ENCODE measurements at regions not wholly inside any gene's neighbourhood (a gene's known extent, or its start where the extent isn't known, plus 50 kb on each side); places are given as distances from the start of the nearest gene placed in this dataset.

DNA sequence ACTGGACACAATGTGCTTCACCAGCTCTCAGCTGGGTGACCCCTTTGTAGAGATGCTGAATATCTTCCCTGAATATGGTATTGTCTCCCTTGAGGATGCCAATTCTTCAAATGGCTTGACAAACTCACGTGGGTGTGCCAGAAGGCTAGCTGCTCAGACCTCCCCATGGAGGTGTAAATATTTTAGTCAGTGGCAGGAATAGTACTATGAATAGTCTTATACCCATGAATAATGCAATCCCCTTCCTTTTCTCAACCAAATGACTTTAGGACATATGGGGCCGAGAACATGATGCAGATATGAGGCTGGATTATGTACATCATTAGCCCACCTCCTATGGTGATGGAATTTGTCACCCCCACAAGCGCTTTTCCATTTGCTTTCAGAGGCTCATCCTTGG is 401.8 kb downstream of the ADRA2A start:
- no peak for TF ChIP-seq EZH2 (IDR thresholded peaks at IDR 0.05; ENCODE audit: borderline replicate concordance, insufficient read depth, low read depth, low read length, poor library complexity, severe bottlenecking)
- TF ChIP-seq, protein P1, sequence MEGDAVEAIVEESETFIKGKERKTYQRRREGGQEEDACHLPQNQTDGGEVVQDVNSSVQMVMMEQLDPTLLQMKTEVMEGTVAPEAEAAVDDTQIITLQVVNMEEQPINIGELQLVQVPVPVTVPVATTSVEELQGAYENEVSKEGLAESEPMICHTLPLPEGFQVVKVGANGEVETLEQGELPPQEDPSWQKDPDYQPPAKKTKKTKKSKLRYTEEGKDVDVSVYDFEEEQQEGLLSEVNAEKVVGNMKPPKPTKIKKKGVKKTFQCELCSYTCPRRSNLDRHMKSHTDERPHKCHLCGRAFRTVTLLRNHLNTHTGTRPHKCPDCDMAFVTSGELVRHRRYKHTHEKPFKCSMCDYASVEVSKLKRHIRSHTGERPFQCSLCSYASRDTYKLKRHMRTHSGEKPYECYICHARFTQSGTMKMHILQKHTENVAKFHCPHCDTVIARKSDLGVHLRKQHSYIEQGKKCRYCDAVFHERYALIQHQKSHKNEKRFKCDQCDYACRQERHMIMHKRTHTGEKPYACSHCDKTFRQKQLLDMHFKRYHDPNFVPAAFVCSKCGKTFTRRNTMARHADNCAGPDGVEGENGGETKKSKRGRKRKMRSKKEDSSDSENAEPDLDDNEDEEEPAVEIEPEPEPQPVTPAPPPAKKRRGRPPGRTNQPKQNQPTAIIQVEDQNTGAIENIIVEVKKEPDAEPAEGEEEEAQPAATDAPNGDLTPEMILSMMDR (IDR thresholded peaks at IDR 0.05) = no peak
- Histone ChIP-seq H3K79me2 (ENCODE audit: control insufficient read depth, insufficient read depth, low read length) (no peaks in the 10 kb centered on the region), H3K9ac (ENCODE audit: low read length) (no peak overlapping the region), H3K4me3 (ENCODE audit: control extremely low read depth in 1 of 5, extremely low read depth in 1 of 5, insufficient read depth in 1 of 5, low read depth in 2 of 5, low read length in 4 of 5) (no peak overlapping the region), H3K4me1 (ENCODE audit: control insufficient read depth in 2 of 2, insufficient read depth in 2 of 2, low read length in 2 of 2) (no peaks in the 10 kb centered on the region), H3K4me2 (replicated peaks; ENCODE audit: low read depth, low read length, poor library complexity, severe bottlenecking) (no peak overlapping the region), H2AFZ (ENCODE audit: insufficient read depth, low read depth, low read length, poor library complexity, severe bottlenecking) (no peak overlapping the region), H4K20me1 (ENCODE audit: control insufficient read depth, insufficient read depth, low read length, poor library complexity, severe bottlenecking) (no peaks in the 10 kb centered on the region), H3K36me3 (replicated peaks in 1 of 2; ENCODE audit: control extremely low read depth in 1 of 2, control insufficient read depth in 1 of 2, extremely low read depth in 1 of 2, insufficient read depth in 2 of 2, low read length in 1 of 2) (no peaks in the 10 kb centered on the region), H3K27me3 (replicated peaks in 1 of 4; ENCODE audit: control extremely low read depth in 1 of 4, control insufficient read depth in 3 of 4, insufficient read depth in 4 of 4, low read length in 3 of 4) (no peaks in the 10 kb centered on the region), H3K27ac (ENCODE audit: low read length in 2 of 2) (no peak overlapping the region), H3K9me3 (ENCODE audit: control extremely low read depth in 1 of 3, control insufficient read depth in 2 of 3, insufficient read depth in 1 of 3, low read length in 2 of 3) (no peaks in the 10 kb centered on the region)
- no peak overlapping the region for H3K27ac Mint-ChIP-seq
- ChIA-PET CTCF (no interaction called here), POLR2A (no interaction called here)
- H3K4me3 Mint-ChIP-seq = no peak overlapping the region
- peaks cover 7% of the 10 kb centered on the region for H3K27me3 Mint-ChIP-seq
- no peaks in the 10 kb centered on the region for H3K9me3 Mint-ChIP-seq (ENCODE audit: insufficient read depth)
- DNase-seq (no peak), ATAC-seq (ENCODE audit: low read depth) (no peak)
- no peaks in the 10 kb centered on the region for H3K4me1 Mint-ChIP-seq
- intact Hi-C loops (cut with micrococcal nuclease) = no loop called here
- no CpG with 5 or more reads among the region's 3 CpGs for WGBS (ENCODE audit: insufficient coverage)

DNA sequence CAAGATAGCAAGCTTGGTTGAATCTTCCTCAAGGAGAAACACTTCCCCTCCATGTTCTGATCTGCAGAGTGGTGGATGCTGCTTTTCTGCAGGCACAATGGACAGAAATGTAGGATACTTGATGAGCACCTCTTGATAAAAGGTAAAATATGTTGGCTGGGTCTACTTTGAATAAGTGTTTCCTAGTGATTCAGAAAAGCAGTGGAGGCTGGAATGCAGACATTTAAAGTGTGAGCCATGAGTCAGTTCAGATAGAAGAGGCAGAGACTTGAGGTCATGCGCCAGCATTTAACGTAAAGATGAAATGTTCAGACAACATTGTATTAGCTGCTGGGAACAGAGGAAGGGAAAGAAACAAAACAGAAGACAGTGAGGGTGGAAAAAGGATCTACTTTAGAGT is 403.1 kb downstream of the ADRA2A start:
- POLR2A ChIA-PET = no interaction called here
- H3K4me2 ChIP-seq (replicated peaks; ENCODE audit: low read depth, low read length, poor library complexity, severe bottlenecking) = no peak overlapping the region

More for the DNA sequence above, 403.1 kb downstream of the ADRA2A start:
- no peak overlapping the region for H3K9ac ChIP-seq (ENCODE audit: low read length)
- no peaks in the 10 kb centered on the region for H4K20me1 ChIP-seq (ENCODE audit: control insufficient read depth, insufficient read depth, low read length, poor library complexity, severe bottlenecking)
- H3K27me3 ChIP-seq (replicated peaks in 1 of 4; ENCODE audit: control extremely low read depth in 1 of 4, control insufficient read depth in 3 of 4, insufficient read depth in 4 of 4, low read length in 3 of 4) = no peaks in the 10 kb centered on the region
- H3K9me3 Mint-ChIP-seq (ENCODE audit: insufficient read depth) = no peaks in the 10 kb centered on the region
- no peaks in the 10 kb centered on the region for H3K36me3 ChIP-seq (replicated peaks in 1 of 2; ENCODE audit: control extremely low read depth in 1 of 2, control insufficient read depth in 1 of 2, extremely low read depth in 1 of 2, insufficient read depth in 2 of 2, low read length in 1 of 2)
- DNase-seq (no peak), ATAC-seq (ENCODE audit: low read depth) (no peak)
- peaks cover 7% of the 10 kb centered on the region for H3K27me3 Mint-ChIP-seq
- CTCF ChIA-PET = no interaction called here
- TF ChIP-seq, protein P1 (IDR thresholded peaks at IDR 0.05) = no peak
- no peak for TF ChIP-seq EZH2 (IDR thresholded peaks at IDR 0.05; ENCODE audit: borderline replicate concordance, insufficient read depth, low read depth, low read length, poor library complexity, severe bottlenecking)
- no peaks in the 10 kb centered on the region for H3K4me1 Mint-ChIP-seq
- intact Hi-C loops (cut with micrococcal nuclease) = no loop called here
- no peaks in the 10 kb centered on the region for H3K9me3 ChIP-seq (ENCODE audit: control extremely low read depth in 1 of 3, control insufficient read depth in 2 of 3, insufficient read depth in 1 of 3, low read length in 2 of 3)
- no peak overlapping the region for H3K4me3 ChIP-seq (ENCODE audit: control extremely low read depth in 1 of 5, extremely low read depth in 1 of 5, insufficient read depth in 1 of 5, low read depth in 2 of 5, low read length in 4 of 5)
- H3K27ac Mint-ChIP-seq = no peak overlapping the region
- 100% methylated on average over 1 of the region's 2 CpGs for WGBS (ENCODE audit: insufficient coverage)
- H3K79me2 ChIP-seq (ENCODE audit: control insufficient read depth, insufficient read depth, low read length) = no peaks in the 10 kb centered on the region
- H3K4me3 Mint-ChIP-seq = no peak overlapping the region
- H2AFZ ChIP-seq (ENCODE audit: insufficient read depth, low read depth, low read length, poor library complexity, severe bottlenecking) = no peak overlapping the region
- H3K27ac ChIP-seq (ENCODE audit: low read length in 2 of 2) = no peak overlapping the region
- H3K4me1 ChIP-seq (ENCODE audit: control insufficient read depth in 2 of 2, insufficient read depth in 2 of 2, low read length in 2 of 2) = no peaks in the 10 kb centered on the region
